Stimulated activated CD4-positive, alpha-beta T cell treated with anti-CD3 and anti-CD28 coated beads, Interleukin-12 subunit alpha, Interleukin-12 subunit beta, amount 100 ng/mL, for 24 hours (primary cell): ENCODE measurements at regions not wholly inside any gene's neighbourhood (a gene's known extent, or its start where the extent isn't known, plus 50 kb on each side); places are given as distances from the start of the nearest gene placed in this dataset.

ENCODE experiments used
- DNase-seq, 2 experiments: peaks; one replicate each; pipeline ENCODE4 v3.0.0-alpha.2; 2020; ENCODE audit warnings: low read depth in 2 of 2

DNA sequence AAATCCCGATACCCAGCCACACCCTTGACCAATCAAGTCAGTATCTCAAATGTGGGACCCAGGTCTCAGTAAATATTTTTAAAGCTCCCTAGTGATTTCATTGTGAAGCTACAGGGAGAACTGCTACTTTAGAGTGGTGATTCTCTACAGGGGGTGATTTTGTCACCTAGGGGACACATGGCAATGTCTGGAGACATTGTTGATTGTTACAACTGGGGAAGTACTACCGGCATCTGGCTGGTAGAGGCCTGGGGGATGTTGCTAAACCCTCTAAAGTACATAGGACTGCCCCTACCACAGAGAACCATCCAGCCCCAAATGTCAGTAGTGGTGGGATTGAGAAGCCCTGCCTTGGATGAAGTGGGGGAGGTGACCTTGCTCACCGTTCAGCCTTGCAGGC, 152.9 kb downstream of the RPS24 start:
- no peak for DNase-seq

DNA sequence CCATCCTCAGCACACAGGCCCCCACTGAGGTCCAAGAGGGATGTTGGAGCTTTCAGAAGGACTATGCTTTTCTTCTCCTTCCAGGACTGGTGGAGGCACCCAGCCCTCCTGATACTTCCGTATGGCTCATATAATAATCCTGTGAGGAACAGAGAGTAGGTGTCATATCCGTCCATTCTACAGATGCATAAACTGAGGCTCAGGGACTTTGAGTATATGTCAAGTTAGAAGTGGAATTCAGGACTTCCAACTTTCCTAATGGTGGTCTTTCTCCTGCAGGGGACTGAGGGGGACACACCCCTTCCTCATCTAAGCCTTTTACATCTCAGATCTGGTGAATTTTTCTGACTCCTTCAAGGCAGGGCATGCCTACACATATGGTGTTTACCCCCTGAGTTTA, 153.7 kb downstream of the RPS24 start:
- no peak for DNase-seq

DNA sequence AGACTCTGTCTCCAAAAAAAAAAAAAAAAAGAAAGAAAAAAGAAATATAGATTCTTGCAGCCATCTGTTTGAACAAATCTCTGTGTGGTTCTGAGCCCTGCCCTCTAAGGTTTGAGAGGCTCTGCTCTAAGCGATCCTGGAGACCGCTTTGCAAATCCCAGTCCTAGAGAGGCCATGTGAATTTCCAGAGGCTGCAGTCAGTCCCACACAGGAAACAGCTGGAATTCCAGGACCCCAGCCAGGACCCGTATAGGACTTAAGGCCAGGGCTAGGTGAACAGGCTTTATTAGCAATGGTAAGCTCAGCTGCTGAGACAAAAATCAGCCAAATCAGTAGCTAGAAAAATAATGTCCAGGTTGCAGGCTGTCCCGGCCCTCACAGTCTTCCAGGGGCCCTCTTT, 154.8 kb downstream of the RPS24 start:
- no peak for DNase-seq

DNA sequence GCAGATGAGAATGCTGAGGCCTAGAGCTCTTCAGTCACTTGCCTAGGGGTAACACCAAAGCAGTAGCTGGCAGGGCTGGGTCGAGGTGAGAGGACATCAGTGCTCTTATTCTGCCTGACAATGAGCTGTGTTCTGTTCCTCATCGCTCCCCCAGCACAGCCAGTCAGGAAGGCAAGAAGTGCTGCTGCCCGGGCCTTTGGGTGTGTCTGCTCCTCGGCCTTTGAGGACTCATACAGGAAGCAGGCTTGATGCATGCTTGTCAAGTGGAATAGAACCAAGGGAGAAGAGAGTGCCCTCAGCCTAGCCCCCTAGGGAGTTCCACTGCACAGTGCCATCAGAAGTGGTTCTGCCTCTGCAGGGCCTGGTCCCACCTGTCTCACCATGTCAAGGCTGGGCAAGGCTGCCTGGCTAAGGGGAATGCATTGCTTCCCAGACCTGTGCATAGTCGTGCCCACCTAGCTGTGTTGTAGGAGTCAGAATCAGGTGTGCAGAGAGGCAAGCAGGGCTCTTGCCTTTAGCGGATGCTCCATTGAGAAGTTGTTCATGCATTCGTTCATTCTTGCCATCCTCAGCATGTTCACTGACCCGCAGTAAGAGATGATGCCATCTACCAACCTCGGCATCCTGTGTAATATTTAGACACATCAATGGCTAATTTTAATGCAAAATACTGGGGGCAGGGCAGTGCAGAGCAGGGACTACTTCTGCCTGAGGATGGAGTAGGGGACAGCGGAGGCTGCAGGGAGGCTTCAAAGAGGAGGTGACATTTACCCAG, 156.6 kb downstream of the RPS24 start:
- DNase-seq: no peak

DNA sequence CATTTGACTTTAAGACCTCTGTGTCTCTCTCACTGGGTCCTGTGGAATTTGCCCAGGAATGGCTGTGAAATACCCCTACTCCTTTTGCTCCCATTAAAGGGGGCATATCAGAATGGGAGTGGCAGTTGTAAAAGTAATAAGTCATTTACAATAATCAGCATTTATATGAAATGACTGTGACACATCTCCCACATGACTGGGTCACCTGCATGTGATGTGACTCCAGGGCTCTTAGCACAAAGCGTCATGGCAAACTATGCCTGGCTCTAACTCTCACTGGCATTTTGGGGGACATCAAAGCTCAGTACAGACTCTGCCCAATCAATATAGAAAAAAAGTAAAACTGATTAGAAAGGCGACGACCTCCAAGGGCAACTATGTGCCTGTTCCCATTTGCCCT, 157.6 kb downstream of the RPS24 start:
- no peak for DNase-seq

DNA sequence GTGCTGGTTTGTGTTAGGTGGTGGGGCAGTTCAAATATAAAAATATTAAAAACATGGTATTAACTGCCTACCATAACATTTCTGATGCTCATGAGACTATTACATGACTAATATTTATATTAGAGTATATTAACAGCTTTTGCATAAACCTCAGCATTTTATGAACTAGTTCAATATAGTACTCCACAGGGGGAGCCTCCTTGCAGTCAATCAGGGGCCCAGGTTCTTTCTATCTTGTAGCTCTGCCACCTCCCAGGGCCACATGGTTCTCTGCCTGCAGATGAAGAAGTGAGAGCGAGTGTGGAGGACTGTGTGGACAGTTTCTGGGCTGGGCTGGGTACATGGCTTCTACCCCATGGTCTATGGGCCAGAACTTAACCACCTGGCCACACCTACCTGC, 159.5 kb downstream of the RPS24 start:
- DNase-seq: no peak

DNA sequence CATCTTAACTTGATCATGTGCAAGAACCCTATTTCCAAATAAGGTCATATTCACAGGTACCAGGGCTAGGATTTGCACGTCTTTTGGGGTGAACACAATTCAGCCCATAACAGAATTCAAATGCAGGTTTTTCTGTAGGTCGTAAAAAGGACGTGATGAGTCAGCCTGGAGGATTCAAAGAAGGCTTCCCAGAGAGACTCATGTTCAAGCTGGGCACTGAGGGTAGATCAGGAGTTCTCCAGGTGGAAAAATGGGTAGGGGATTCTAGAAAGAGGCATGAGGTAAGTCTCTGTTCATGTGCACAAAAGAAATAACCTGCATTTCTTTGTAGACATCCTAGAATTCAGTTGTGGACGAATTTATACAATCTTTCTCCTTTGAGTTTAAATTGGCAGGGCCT, 160.4 kb downstream of the RPS24 start:
- no peak for DNase-seq

DNA sequence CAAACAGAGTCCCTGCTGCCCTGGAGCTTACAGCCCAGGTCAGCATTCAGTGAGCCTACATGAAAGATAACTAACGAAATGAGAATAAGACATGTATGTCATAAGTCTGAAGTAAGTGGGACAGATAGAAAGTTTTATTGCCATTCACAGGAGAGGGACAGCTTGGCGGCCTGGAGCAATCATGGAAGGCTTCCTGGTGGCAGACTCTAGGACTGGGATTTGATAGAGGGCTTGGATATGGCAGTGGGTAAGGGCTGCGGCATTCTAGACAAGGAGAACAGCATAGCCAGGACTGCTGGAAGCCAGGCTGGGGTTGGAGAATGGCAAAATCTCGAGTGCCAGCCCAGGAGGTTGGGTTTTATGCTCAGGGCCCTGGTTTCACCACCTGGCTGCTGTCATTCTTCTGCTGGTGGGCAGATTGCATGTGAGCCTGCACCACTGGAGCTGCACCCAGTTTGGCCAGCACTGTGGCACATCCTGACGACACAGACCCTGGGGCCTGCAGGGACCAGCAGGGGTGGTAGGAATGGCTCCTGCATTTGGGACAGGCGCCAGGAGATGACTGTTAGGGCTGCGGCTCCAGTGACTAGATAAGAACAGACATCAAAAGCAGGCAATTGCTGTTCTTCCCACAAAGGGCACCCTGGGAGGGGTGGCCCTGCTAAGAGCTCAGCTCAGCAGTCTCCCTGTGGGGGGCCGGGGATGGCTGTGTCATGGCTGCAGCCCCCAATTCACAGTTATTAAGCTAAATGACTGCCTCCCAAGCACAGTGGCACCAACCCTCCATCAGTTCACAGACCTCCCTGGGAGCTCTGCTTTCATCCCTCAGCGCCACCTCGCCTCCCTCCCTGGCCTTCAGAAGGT, 161.1 kb downstream of the RPS24 start:
- no peak for DNase-seq

DNA sequence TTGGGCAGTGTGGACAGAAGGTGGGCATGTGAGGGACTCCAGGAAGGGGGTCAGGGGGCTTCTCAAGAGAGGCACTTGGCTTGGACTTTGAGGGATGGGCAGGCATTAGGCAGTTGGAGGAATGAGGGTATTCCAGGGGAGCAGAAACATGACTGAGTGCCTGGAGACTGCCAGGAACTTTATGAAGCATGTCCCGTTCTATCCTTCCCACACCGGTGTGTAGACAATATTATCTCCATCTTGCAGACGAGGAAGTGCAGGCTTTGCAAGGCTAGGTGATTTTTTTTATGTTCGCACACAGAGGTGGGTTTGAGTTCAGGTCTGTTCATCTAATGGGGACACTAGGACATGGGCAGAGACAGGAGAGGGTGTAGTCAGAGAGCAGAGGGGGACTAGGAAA, 162.7 kb downstream of the RPS24 start:
- DNase-seq: no peak

DNA sequence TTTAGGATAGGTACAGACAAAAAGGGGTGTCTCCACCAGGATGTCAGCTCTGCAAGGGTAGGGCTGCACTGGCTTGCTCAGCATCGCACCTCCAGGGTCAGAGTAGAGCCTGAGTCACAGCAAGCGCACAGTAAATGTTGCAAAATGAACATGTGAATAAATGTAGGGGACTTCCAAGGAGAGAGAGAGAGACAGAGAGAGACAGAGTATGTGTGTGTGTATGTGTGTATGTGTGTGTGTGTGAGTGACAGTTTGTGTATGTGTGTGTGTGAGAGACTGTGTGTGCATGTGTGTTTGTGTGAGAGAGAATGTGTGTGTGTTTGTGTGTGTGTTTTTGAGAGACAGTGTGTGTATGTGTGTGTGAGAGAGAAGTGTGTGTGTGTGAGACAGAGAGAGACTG, 163.3 kb downstream of the RPS24 start:
- DNase-seq: no peak

DNA sequence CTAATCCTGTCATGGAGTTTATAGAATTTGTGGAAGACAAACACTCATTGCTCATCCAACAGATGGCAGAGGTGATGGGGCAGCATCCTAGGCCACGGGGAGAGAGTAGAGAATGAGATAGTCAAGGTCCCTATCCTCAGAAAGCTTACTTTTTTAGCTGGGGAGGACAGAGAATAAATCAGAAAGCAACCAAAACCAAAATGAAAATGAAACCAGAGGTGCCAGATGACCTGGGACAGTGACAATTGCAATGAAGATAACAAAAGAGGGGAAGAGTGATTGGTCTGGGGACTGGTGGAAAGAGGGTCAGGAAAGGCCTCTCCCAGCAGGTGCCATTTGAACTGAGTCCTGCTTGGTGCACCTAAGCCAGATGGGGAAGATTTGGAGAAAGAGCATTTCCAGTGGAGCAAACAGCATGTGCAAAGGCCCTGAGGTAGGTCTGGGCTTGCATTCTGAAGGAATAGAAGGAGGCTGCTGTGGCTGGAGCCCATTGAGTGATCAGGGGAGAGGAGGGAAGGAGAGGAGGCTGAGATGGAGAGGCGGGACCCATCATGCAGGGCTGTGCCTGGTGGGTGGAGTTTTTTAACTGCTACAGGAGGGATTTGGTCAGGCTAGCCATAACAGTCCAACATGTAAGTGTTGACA, 164.1 kb downstream of the RPS24 start:
- DNase-seq: no peak

DNA sequence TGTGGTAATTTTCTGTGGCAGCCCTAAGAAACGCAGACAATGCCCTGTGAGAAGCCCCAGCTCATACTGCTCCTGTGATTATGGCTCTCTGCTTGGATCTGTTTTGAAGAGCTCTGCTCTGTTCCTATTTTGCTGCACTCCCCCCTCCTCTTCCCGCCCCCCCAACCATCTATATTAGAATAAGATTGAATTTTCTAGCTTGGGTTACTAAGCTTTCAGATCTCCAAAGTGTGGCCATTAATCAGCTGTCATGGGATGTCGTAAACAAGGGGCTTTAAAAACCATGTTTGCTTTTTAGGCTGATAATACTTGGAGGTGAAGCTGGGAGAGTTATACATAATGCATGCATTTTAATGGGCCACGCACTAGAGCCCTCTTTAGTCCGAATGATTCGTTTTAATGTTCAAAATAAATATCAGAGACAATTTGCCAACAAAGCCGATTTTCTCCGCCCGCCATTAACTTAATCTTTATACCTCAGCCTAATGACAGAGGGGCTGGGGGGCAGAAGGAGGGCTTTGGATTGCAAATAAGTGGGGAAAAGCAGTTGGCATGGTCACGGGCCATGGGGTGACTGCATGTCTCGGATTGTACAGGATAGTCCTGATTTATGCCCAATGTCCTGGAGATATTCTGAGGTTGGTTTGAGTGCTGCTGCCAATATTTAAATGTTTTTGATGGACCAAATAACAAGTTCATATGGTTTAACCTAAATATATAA, 165.5 kb downstream of the RPS24 start:
- DNase-seq: no peak

DNA sequence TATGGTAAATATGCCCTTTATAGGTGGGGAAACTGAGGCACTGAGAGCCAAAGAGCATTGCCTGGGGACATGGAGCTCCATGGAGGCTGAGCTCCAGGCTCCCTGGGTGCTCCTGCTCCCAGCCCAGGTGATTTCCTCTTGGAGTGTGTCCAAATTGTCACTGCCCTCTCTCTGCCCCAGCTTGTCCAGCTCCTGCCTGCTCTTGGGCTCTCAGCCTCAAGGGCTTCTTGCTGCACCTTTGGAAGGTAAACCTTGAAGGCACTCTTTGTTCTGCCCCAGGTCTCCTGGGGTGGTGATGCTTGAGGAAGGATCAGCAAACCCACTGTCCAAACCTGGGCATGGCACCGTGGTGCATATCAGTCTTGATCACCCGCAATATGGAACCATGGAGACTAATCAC, 166.1 kb downstream of the RPS24 start:
- DNase-seq: no peak

DNA sequence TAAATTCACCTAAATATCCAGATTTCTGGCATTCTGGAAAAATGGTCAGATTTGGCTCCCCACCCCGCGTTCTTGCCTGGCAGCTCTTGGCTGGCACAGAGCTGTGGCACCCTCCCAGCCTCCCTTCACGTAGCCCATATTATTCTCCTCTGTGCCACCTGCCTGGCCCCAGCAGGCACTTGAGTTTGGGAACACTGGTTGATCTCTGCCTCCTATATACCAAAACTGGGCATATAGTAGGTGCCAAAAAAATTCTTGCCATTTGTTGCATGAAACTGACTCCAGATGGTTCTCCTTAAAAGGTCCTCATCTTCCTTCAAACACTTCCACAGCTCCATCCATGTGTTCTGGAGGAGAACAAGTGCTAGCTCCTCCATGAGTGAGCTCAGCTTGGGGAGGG, 167.0 kb downstream of the RPS24 start:
- DNase-seq: no peak

DNA sequence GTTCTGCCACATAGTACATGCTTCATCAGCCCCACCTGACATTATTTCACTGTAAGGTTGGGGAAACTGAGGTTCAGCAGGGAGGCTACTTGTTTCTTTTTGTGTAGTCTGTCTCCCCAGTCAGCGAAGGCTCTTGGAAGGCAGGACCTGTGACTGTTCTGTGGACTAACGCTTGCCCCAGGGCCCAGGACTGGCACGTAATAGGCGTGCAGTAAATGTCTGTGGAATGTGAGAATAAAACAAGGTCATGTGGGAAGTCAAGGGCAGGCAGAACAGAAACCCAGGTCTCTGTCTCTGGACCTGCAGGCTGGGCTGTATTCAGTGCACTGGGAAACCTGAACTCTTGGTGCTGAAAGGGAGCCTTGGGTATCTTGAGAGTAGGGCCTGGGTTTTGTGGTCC, 168.7 kb downstream of the RPS24 start:
- DNase-seq: no peak

DNA sequence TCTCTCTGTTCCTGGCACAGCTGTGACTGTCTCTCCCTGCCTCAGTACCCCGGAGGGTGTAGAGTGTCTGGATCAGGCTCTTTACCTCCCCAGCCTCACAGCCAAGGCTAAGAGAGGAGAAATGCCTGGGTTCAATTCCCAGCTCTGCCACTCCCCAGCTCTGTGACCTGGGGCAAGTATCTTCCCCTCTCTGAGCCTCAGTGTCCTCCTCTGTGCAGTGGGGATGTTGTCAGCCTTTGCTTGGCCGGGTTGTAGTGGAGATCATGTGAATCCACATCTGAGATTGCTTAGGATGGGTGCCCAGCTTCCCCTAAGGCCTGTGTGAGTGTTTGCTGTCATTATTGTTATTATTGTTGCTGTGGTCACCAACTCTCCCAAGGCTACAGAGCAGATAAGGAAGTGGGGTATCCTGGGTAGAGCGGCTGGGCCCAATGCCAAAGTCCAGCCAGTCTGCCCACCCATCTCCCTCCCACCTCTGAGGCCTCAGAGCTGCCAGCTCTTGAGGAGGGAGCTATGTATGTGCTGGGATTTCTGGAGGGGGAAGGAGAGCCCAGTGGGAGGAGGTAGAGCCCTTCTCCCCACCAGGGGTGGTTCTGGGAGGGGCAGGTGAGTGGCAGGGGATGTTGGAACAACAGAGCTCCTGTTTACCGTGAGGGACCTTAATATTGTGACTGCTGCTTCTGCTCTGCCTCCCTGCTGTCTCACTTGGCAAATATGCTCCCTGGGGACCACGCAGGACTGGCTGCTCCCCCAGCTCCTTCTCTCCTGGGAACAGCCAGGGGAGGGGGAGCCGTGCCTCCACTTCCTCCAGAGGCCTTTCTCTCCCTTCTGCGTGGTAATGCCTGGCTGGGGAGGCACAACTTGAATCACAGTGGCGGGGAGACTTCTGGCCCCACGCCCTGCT, 170.5 kb downstream of the RPS24 start:
- DNase-seq: no peak

DNA sequence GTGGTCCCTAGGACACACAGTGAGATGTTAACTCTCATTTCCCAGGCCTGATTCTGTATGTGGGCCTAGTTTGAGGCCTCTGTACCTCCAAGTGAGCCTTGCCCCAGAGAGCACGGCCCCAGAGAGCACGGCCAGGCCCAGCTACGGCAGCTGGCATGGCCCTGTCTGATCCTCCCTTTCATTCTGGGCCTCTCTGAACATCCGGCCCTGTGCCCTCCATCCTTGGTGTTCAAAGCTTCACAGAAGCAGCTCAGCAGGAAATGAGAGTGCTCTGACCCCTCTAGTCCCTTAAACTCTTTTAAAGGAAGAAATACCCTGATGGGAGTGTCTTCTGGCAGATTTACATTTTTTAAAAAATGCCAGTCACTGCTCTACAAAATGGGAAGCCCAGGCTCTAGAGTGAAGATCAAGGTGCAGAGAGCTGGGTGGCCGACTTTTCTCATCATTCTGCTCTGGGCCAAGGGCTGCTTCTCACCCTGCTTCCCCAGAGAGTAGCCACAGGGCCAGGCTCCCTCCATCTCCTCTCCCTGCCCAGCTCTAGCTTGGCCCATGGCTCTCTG, 171.9 kb downstream of the RPS24 start:
- DNase-seq: no peak

DNA sequence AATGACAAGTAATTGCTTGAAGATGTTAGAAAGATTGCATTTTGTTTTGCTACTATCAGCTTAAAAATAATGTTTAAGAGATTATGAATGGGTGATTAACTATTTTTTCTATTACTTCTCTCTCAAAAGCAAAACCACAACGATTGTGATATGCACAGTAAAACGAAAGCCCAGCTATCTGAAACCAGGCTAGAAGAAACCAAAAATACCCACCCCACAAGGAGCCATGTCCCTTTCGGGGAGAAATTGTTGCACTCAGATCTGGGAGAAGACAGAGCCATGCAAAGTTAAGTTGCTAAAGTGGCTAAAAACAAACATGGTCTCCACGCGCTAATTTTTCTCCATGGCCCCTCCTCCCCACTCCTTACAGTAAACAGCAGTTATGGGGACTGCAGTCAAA, 173.6 kb downstream of the RPS24 start:
- DNase-seq: no peak

DNA sequence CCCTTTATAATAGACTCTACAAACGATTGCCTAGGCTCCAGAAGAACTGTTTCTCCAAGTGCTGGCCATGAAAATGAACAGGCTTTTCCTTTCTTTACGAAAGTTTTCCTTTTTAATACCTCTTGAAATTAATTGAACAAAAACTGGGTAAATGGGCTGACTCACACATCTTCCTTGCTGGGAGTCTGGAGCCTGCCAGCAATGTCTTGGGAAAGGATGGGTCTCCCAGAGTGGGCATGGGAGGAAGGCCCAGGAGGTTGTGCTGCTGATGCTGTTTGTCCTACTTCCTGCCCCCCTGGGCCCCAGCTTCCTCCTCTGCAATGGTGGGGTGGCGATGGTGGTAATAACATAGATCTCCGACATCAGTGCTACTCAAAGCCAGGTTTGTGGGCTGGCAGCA, 174.1 kb downstream of the RPS24 start:
- DNase-seq: no peak

DNA sequence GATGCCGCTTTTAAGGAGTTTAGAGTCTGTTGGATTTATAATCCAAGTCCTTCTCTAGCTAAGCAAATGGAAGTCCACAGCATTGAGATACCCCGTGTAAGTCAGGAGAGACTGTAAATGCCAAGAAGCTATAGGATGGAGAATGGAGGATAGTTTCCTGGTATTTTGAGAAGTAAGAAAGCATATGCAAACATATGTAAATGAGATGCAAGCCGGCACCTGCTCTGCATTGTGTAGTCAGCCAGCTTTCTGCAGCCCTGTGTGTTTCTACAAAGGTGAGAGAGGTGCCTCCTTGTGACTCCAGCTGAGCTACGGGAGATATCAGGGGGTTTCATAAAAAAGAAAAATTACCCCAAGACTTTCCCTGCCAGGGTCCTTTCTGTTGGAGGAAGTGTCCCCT, 176.3 kb downstream of the RPS24 start:
- no peak for DNase-seq

DNA sequence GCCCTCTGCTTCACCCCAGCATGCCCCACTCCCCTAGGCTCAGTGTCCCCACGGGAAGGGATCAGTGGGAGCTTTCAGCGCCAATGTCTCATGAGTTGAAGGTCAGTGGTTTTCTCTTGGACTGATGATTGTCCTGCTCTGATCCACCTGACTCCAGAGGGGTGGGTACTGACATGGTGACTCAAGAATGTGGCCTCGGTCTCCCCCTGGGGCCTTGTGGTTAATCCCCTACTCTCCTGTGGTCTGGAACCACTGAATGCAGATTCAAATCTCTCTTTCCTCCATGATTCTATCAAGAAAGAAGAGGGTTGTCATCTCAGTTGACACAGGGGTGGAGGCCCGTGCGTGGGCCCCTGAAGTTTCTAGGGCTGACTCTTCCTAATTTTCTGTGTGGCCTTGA, 176.9 kb downstream of the RPS24 start:
- DNase-seq: no peak
